ENCODE measurements at regions not wholly inside any gene's neighbourhood (a gene's known extent, or its start where the extent isn't known, plus 50 kb on each side); places are given as distances from the start of the nearest gene placed in this dataset.
A peak's percentile ranks its signal among the peaks of the same experiment; 100 is the strongest.

DNA sequence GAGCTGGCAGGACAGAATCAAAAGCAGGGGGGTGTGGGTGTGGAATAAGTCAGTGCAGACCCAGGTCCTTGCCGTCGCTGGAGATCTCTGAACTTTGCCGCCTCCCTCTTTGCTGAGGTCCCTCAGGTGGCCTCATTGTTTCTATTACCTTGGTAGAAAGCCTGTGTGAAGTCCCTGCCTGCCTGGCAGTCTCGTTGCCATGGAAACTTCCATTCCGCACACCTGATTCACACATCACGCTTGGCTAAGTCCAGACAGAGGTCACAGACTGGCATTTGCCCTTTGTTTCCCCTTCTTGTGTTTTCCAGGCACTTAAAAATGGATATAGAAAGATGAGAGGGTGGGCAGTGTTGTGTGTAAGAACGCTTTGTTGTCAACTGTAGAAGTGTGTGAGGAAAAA lies 260.6 kb downstream of the PRL start:
- no peak for DNase-seq

- no peak for DNase-seq
Observed at GRCh38 chr6:22036699-22037098, 260.1 kb downstream of the PRL start.

- DNase-seq, result no peak
Observed at GRCh38 chr6:22041797-22042480, 254.9 kb downstream of the PRL start.

DNA sequence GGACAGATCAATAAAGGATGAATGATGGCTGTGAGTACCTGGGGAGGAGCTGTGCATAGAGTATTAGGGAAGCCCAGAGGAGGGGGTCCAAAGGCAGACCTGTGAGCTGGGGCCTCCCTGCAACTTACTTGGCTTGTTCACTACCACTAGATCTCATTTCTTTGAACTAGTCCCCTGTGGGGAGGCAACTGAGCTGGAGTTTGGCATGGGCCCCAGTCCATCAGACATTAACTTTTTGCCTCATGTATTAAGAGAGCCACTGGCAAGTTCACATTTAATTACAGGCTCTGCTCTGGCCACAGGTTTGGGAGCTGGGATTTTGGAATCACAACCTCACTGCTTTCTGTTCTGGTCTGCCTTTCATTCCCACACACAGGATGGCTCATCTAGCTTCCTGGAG lies 254.1 kb downstream of the PRL start:
- DNase-seq, result no peak

DNA sequence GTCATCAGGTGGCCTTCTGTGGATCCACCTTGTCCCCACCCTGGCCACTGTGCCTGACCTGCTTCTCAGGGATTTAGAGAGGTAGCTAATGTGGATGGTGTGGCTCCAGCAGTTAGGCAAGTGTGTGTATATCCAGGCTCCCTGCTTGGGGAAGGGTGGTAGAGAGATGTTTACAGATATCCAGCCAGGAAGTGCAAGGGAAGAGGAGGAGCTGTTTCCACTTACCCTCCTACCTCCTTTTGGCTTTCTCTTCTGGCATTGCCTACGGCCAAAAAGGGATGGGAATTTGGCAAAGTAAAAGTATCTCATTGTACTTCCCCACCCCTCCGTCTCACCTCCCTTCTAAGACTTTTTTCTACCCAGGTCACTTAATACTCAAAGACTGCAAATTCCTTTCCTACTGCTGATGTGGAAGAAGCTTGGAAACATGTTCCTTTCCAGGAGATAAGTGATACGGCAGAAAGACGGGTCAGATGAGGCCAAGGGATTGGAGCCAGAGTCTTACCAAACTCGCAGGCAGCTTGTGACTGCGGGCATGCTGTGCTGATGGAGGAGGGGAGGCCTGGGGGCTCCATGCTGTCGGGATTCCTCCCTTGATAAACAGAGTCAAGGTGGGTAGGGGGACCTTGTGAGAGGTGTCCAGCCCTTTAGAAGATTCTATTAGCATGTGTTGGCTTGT lies 253.4 kb downstream of the PRL start:
- no peak for DNase-seq

GRCh38 chr6:22045261-22045912 lies 251.4 kb downstream of the PRL start:
- DNase-seq, result no peak

GRCh38 chr6:22049002-22049401 lies 247.8 kb downstream of the PRL start:
- no peak for DNase-seq

GRCh38 chr6:22053391-22053997 lies 243.3 kb downstream of the PRL start:
- DNase-seq, result no peak

- DNase-seq, result no peak
Observed at GRCh38 chr6:22056398-22056797, 240.4 kb downstream of the PRL start.

GRCh38 chr6:22057962-22058361 lies 238.9 kb downstream of the PRL start:
- DNase-seq, result no peak

DNA sequence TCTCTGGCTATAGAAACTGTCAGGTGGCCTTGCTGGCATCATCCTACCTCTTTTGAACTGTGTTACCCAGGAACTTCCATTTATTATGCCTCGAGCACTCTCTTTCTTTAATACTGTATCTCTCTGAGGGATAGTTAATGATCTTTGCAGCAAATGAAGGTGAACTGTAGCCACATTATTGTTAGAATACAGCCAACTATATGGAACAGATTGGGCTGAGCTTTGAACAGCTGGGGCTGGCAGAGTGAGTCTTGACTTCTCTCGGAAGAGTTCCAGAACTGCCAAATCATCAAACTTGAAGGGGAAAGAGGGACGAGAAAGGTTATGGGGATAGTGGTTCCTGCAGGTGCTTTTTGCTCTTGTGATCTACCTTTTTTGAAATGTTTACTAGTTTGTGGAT lies 237.7 kb downstream of the PRL start:
- no peak for DNase-seq

DNA sequence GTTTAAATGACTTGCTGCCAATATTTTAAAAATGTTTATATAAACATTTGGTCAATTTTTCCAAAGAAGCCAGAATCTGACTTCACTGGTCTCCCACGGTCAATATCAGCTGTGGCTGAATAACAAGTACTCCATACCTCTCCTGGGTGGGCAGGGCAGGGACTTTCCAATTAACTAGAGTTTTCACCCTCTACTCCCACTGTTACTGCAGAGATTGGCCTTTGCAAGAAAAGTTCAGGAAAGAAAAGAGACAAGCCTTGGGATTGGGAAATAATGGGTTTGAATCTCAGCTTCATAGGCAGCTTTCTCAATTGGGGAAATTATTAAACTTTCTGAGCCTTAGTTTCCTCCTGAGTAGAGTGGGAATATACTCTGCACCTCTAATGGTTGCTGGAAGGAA lies 236.9 kb downstream of the PRL start:
- DNase-seq, result no peak

GRCh38 chr6:22062807-22063408 lies 233.9 kb downstream of the PRL start:
- DNase-seq, result peak in 1 of 2 donors; percentile 7

DNA sequence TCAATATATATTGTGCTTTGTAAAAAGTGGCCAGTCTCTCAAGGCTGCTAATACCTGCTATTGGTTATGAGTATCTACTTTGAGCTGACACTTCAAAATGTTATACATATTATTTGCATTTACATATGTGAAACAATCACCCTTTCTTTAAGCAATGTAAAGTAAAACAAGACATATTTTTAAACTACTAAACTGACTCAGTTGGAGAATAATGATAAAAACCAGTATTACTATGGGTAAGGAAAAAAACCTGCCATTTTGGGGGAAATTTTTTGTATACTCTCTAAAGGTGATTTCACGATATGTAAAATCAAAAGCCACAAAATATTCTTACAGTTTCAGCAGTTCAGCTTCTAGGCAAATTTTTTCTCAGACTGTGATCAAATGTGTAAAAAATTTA lies 232.3 kb downstream of the PRL start:
- no peak for DNase-seq

- DNase-seq, result no peak
Observed at GRCh38 chr6:22067122-22067521, 229.7 kb downstream of the PRL start.

- DNase-seq, result no peak
Observed at GRCh38 chr6:22067671-22068070, 229.2 kb downstream of the PRL start.

DNA sequence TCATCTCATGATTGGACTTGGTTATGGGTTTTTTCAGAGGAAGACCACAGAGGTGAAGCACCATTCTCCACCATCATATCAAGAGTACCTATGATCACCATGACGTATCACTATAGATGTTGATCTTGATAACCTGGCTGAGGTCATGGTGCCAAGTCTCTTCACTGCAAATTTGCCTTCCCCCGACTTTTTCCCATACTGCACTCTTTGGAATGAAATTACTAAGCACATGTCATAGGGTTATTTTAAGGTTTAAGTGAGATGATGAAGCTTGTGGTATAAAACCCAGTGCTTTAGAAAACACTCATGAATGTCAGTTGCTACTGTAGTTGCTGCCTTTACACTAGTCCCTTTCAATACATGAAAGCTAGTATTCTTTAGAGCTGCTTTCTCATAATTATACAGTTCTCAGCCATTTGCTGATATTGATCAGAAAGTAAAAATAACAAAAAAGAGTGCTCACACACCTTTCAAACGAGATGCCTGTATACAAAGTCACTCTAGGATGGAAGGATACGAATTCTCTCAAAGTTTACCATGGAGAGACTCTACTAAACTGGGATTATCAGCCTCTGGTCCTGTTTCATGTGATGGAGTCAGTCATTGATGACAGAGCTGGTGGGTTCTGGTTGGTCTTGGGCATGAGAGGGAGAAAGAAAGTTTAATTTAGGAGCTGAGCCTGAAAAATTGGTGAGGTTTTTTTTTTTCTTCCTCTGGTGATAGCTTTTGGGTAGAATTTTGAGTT lies 228.1 kb downstream of the PRL start:
- no peak for DNase-seq

- no peak for DNase-seq
Observed at GRCh38 chr6:22069306-22069800, 227.5 kb downstream of the PRL start.

GRCh38 chr6:22071270-22072041 lies 225.4 kb downstream of the PRL start:
- DNase-seq, result peak; percentile 4 to 21

DNA sequence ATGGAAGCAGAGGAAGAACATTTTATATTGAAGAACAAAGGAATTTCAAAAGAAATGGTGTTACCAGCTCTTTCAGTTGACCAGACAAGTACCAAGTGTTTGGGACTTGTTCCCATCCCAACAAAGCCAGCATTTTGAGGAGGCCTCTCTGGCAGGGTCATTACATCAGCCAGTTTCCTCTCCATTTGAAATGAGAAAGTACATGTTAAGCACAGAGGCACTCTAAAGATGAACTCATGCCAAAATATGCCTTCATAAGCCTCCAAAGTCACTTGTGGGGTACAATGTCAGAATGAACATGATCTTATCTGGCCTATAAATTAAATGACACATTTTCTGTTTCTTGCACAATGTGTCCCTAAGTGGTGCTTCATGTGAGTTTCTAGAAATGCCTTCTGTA lies 223.9 kb downstream of the PRL start:
- DNase-seq, result no peak

GRCh38 chr6:22073516-22074198 lies 223.2 kb downstream of the PRL start:
- no peak for DNase-seq

All from hippocampal formation (tissue), 2 donors.